GM20431 (cell line): ENCODE measurements at regions not wholly inside any gene's neighbourhood (a gene's known extent, or its start where the extent isn't known, plus 50 kb on each side); places are given as distances from the start of the nearest gene placed in this dataset.
"Not testable (repeated sequence)": the region's sequence is repeated elsewhere in the genome, so short reads cannot be mapped to it uniquely, and the experiment has no call there.

Experiments
- in situ Hi-C: fragments of 300-500 bp; cut with MseI, MboI; formaldehyde crosslinking; loops from one replicate; pipeline ENCODE4 v1.15.0; 2020; ENCODE audit warnings: low sequenced_read_pairs; ENCODE audit not compliant: unreplicated experiment

DNA sequence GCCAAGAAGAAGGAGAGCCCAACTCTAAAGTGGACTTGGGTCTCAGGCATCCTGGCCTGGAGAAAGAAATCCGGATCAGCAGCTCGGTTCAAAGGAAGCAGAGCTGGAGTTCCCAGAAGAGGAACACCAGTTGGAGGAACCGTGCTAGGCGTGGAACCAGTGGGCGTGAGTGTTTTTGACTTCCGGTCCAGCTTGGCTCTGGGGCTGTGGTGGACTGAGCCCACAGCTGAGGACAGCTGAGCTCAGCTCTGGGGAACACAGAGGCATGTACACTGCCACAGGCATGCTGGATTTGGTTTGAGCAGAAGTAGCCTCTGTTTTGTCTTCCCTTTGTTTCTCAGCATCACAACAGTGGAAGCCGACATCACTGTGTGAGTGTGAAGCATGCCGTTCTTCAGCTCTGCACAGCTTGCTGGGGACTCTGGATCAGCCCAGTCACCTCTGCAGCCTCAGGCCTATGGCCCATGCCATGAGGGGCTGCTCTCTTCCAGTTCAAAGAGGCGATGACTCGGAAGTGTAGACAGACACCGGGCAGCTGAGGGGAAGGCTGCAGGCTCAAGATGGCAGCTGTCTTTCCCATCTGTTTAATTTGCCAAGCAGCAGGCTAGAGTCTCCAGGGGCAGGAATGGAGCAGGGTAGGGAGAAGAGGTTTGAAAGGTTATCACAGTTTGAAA, 185.8 kb upstream of the UBE3A start:
- in situ Hi-C loops: no loop called here

DNA sequence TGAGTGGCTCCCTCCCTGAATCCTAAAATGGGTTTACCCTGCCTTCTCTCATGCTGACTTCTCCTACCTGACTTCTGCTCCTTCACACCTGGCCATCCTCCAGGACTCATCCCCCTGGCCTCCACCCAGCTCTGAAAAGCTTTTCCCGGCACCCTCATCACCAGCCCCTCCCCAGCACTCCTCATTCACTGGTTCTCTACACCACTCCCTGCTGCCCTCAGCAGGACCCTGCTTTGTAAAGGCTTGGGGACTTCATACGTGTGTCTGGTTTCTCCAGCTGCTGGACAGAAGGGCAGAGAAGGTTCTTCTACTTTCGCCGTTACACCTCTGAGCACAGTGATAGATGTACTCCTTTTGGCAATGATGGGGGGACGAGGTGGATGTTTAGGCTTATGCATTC, 184.9 kb upstream of the UBE3A start:
- in situ Hi-C loops: no loop called here

DNA sequence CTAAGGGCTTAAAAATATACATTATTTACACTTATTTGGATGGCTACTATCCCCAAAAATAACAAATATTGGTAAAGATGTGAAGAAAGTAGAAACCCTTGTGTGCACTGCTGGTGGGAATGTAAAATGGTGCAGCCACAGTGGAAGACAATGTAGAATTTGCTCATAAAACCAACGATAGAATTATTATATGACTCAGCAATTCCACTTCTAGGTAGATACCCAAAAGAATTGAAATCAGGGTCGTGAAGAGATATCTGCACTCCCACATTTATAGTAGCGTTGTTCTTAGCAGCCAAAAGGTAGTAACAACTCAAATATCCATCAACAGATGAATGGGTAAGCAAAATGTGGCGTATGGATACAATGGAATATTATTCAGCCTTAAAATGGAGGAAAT, 181.6 kb upstream of the UBE3A start:
- in situ Hi-C loops: no loop called here

- in situ Hi-C loops: no loop called here
Measured at GRCh38 chr15:25619761-25620160, 180.9 kb upstream of the UBE3A start.

DNA sequence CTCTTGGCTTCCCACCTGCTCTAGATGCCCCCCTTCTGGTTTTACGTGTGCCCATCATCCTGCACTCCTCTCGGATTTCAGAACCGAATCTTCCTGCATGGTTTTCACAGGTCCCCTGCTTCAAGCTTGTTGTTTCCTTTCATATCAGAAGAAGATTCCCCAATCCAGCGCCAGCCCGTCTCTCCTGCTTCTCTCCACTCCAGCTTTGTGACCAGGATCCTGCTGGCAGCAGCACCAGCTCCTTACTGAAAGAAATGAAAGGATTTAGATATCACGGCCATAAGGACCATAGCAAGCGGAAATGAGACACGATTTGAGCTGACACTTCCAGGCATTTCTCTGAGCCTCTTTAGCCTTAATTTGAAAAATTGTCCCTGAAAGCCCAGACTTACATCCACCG, 180.3 kb upstream of the UBE3A start:
- in situ Hi-C loops: no loop called here

- in situ Hi-C loops: no loop called here
Measured at GRCh38 chr15:25618161-25618560, 179.3 kb upstream of the UBE3A start.

DNA sequence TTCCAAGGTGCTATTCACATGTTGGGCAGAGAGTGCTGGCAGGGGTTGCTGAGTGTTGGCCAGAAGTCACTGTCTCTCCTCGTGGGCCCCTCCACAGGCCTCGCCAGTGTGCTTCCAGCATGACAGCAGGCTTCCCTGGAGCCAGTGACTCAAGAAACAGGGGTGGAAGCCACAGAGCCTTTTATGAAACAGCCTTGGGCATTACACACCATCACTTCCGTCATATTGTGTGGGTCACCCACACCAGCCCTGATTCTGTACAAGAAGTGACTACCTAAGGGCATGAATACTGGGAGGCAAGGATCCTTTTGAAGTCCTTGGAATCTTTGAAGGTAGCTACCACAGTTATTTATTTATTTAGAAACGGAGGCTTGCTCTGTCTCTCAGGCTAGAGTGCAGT, 177.6 kb upstream of the UBE3A start:
- in situ Hi-C loops: no loop called here

- in situ Hi-C loops: no loop called here
Measured at GRCh38 chr15:25613134-25613533, 174.3 kb upstream of the UBE3A start.

DNA sequence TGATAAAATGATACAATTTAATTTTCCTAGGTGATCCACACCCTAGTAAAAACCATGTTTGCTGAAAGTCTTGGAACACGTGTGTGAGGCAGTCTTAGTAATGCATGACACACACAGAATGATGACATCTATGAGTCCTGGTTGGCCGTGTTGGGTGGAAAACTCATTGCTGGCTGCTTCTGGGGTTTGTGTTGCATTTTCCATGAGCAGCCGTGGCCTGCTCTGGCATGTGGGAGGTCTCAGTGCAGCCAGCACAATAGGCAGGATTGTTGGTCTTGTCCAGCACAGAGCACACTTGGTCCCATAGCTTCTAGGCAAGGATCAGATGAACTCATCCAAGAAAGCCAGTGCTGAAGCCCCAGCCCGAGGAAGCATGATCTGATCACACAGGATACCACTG, 172.8 kb upstream of the UBE3A start:
- in situ Hi-C loops: no loop called here

DNA sequence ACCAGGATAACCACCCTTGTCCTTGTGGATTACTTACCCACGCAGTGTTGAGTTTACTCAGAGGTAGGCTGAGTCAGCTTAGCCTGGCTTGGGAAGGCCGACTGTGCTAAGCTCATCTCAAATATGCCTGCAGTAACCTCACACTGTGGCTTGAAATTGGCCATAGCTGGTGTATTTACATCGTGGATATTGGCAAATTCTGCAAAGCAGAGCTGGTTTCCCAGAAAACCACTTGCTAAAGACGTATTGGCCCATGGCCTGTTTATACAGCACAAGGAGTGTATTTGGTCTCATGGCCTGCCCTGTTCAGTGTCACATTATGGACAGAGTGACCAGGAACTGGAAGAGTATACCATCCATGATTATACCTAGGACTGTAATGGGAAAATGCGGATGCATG, 170.5 kb upstream of the UBE3A start:
- in situ Hi-C loops: no loop called here

DNA sequence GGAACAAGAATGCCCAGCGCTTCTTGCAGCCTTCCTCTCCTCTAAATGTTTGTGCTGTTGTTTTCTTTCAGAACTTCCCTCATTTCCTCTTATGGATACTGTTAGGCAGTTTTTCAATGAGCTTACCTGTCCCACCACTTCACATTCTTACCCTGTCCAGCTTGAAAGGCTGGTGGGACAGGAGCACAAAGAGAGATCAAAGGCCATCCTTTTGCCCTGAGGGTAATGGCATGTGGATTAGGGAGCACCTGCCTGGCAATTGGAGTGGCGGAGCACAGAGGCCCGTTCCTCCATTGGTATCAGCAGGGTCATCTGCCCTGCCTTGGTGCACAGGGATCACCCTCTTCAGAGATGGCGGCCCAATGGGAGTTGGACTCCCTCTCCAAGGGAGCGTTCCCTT, 170.1 kb upstream of the UBE3A start:
- in situ Hi-C loops: no loop called here

DNA sequence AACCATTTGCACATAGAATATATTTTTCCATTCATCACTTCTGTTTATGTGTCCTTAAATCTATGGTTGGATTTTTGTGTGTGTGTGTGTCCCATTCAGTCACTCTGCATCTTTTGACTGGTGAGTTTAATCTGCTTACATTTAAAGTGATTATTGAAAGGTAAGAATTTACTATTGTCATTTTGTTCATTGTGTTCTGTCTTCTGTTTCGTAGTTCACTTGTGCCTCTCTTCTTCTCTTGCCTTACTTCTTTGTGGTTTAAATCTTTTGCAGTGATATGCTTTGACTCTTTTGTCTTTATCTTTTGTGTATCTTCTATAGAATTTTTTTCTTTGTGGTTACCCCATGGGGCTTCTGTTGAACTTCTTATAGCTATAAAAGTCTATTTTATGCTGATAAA, 166.3 kb upstream of the UBE3A start:
- in situ Hi-C loops: no loop called here

DNA sequence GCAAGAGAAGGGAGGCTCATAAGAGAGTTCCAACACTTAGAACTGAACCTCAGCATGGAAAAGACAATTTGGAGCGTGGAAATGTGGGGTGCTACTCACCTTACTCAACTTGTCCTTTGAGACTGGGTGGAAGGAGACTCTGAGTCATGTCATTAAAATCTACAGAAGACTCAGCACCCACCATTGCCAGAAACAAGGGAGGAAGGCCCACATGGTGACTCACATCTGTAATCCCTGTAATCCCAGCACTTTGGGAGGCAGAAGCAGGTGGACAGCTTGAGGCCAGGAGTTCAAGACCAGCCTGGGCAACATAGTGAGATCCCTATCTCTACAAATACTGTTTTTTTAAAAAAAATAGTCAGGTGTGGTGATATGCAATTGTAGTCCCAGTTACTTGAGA, 161.9 kb upstream of the UBE3A start:
- in situ Hi-C loops: no loop called here

DNA sequence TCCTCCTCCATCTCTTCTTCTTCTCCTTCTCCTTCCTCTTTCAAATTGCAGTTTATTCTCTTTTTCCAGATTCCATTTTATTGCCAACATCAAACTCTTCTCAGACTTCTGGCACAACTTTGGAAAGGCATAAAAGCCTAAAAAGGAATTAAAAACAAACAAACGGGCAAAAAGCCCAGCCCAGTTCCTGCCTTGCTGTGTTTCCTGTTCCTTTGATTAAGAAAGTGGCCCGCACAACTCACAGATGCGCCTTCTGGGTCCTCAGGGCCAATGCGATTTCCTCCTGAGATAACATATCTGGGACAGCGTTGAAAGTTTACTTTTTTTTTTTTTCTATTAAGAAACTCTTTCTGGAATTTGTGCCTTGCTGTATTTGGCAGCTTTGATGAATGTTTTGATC, 158.7 kb upstream of the UBE3A start:
- in situ Hi-C loops: loop anchor here (25.0 kb wide), 1 partner anchor 110 kb away; no protein-coding TSS in a partner anchor

DNA sequence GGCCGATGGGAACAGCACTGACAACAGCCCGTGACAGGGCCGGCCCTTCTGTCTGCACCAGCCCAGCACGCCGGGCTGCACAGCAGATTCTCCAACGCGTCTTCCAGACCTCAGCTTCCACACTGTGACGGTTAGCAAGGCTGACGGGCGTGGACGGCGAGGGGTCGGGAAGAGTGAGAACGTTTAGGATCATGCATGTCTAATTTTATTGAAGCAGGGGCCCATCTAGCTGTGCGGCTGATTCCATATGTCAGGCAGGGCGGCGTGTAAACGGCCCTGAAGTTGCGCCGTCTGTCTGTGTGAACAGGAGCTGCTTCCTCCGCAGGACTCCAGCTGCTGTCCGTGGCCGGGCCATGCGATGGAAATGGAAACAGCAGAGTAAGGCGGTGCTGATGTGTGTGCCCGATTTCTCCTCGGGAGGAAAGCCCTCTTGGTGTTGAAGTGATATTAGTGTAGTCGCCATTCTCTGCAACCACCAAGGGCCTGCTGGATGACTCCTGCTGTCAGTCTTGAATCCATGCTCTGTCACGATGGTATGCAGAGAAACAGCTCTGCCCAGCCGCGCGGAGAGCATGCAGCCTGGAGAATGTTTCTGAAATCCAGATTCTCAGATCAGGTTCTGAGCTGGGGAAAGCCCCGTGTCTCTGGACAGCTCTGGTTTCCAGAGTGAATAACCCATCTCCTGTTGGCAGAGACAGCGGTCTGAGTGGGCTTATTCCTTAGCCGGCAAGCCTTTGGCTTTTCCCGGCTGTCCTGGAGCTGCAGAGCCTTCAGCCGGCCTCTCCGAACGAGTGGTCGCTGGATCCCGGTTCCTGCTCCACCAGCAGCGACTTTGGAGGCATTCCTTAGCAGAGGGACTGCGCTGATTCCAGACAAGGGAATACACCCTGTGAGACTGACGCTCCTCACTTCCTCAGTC, 158.1 kb upstream of the UBE3A start:
- in situ Hi-C loops: loop anchor here (25.0 kb wide), 1 partner anchor 110 kb away; no protein-coding TSS in a partner anchor

GRCh38 chr15:25587616-25588340, 149.0 kb upstream of the UBE3A start:
- in situ Hi-C loops: loop anchor here (25.0 kb wide), 1 partner anchor 100 kb away; no protein-coding TSS in a partner anchor

DNA sequence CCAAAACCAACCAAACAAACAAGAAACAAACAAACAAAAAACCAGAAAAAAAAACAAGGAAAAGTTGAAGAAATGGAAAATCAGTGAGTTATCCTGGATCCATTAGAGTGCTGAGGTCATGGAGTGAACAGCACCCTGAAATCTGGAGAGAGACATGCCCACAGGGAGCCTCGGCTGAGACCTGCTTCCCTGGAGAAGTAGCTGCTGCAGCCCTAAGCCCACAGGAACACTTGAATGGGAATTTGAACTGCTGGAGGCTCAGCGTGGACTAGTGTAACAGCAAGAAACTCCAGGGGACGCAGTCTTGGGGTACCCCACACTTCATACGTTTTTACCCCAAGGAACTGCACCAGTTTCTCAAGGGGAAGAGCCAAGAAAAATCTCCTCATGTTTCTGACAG, 144.1 kb upstream of the UBE3A start:
- in situ Hi-C loops: loop anchor here (25.0 kb wide), 1 partner anchor 96 kb away; no protein-coding TSS in a partner anchor

DNA sequence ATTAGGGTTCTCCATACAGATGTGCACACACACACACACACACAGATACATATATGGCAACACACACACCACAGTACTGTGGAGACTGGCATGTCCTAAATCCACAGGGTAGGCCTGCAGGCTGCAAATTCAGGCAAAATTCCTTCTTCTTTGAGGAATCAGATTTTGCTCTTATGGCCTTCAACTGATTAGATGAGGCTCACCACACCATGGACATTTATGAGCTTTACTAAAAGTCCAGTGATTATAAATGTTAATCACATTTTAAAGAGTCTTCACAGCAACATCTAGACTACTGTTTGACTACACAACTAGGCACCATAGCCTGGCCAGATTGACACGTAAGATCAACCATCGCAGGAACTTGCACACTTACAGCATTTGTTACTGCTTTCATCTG, 140.3 kb upstream of the UBE3A start:
- in situ Hi-C loops: loop anchor here (25.0 kb wide), 1 partner anchor 92 kb away; no protein-coding TSS in a partner anchor

DNA sequence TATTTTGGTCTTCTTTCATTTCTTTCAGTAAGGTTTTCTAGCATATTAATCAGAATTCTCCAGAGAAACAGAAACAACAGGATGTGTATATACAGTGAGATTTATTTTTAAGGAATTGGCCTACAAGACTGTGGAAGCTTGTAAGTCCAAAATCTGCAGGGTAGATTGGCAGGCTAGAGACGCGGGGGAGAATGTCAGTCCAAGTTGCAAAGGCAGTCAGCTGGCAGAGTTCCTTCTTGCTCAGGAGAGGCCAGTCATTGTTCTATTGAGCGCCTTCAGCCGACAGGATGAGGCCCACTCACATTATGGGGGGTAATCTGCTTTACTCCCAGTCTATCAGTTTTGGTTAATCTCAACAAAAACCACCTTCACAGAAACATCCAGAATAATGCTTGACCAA, 133.4 kb upstream of the UBE3A start:
- in situ Hi-C loops: no loop called here

GRCh38 chr15:25568751-25569150, 129.9 kb upstream of the UBE3A start:
- in situ Hi-C loops: no loop called here

DNA sequence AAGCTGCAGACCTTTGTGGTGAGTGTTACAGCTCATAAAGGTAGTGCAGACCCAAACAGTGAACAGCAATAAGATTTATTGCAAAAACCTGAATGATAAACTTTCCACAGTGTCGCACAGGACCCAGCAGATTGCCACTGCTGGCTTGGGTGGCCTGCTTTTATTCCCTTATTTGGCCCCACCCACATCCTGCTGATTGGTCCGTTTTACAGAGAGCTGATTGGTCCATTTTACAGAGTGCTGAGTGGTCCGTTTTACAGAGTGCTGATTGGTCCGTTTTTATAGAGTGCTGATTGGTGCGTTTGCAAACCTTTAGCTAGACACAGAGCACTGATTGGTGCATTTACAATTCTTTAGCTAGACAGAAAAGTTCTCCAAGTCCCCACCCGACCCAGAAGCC, 127.7 kb upstream of the UBE3A start:
- in situ Hi-C loops: not testable (repeated sequence)
